DND-41 (cell line): ENCODE measurements at regions not wholly inside any gene's neighbourhood (a gene's known extent, or its start where the extent isn't known, plus 50 kb on each side); places are given as distances from the start of the nearest gene placed in this dataset.

ENCODE experiments used
- CTCF ChIP-seq: IDR thresholded peaks from 2 replicates; pipeline ENCODE4 v1.5.1; 2012; ENCODE audit warnings: borderline replicate concordance, low read length, moderate library complexity, mild to moderate bottlenecking; ENCODE audit not compliant: poor library complexity, severe bottlenecking; ENCODE audit errors: extremely low read depth
- EZH2 ChIP-seq: IDR thresholded peaks from 3 replicates; pipeline ENCODE4 v1.6.1; 2012; ENCODE audit warnings: borderline replicate concordance, low read depth, mild to moderate bottlenecking, moderate library complexity, low read length, inconsistent platforms; ENCODE audit not compliant: severe bottlenecking

- no peak for TF ChIP-seq CTCF
- TF ChIP-seq EZH2 = no peak
Measured at GRCh38 chr1:166297993-166298392, 131.2 kb upstream of the FAM78B start.
